Mesodermal cell (in vitro differentiated cells): ENCODE measurements at regions not wholly inside any gene's neighbourhood (a gene's known extent, or its start where the extent isn't known, plus 50 kb on each side); places are given as distances from the start of the nearest gene placed in this dataset.
"Not testable (repeated sequence)": the region's sequence is repeated elsewhere in the genome, so short reads cannot be mapped to it uniquely, and the experiment has no call there.

Experiments
- H3K27ac ChIP-seq: 2 replicates; pipeline ENCODE4 v1.7.0; 2013; ENCODE audit warnings: mild to moderate bottlenecking, low read depth, low read length, moderate library complexity; ENCODE audit not compliant: severe bottlenecking
- H3K36me3 ChIP-seq: 2 replicates; pipeline ENCODE4 v1.7.1; 2013; ENCODE audit warnings: mild to moderate bottlenecking, low read length, moderate library complexity; ENCODE audit not compliant: control insufficient read depth, insufficient read depth
- H3K4me1 ChIP-seq: one replicate; pipeline ENCODE4 v1.7.1; 2013; ENCODE audit warnings: mild to moderate bottlenecking, low read length; ENCODE audit not compliant: insufficient read depth, control insufficient read depth, poor library complexity, severe bottlenecking
- H3K4me3 ChIP-seq: 2 replicates; pipeline ENCODE4 v1.7.0; 2013; ENCODE audit warnings: low read length, control low read depth, mild to moderate bottlenecking; ENCODE audit not compliant: insufficient read depth, poor library complexity, severe bottlenecking; ENCODE audit errors: extremely low read depth
- H3K9me3 ChIP-seq: 2 replicates; pipeline ENCODE4 v1.7.1; 2013; ENCODE audit warnings: mild to moderate bottlenecking, low read length, moderate library complexity; ENCODE audit not compliant: control insufficient read depth
- WGBS, 2 experiments: methylation state at CpG; one replicate each; pipeline ENCODE4 v1.1.5; 2013; ENCODE audit warnings: missing lambda C conversion rate in 2 of 2; ENCODE audit not compliant: insufficient coverage in 2 of 2; 5-methylcytosine and 5-hydroxymethylcytosine counted together

GRCh38 chr3:177356952-177357351 is 159.7 kb upstream of the TBL1XR1 start:
- no peak overlapping the region for H3K4me3 ChIP-seq
- peak overlapping the region; percentile 93 for H3K27ac ChIP-seq
- H3K36me3 ChIP-seq, result no peaks in the 10 kb centered on the region
- no peaks in the 10 kb centered on the region for H3K9me3 ChIP-seq
- peaks cover 37% of the 10 kb centered on the region for H3K4me1 ChIP-seq

DNA sequence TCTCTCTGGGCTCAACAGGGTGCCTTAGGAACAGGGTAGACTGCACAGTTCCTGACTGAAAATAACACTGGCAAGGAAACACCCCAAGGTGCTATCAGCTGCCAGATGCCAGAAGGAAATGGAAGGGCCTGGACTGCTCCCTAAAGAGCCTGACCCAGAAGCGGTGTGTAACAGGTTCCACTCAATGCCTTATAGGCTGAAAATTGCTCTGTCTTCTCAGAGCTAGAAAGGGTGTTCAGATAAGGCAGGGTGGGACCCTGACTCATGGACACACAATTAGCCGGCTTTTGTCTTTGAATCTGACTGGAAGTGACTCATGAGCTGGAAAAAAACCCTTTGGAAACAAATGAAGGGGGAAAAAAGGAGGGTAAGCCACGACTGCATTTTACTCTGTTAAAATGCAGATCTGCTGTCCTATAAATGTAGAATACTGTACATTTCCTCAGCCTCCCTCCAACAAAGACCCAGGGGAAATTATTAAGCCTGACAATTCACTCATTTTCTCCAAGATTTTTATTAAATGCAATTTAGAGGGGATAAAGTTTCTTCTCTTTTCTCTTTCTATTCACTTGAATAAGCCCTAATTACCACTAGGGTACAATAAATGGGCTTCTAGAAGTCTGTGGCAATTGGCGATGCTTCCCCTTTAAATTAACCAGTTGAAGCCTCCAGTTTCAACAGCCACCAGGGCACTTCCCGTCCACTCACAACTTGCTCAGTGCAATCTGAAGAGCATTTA is 160.2 kb upstream of the TBL1XR1 start:
- WGBS, 2 experiments, result 4 to 18% methylated on average over 2 to 4 of the region's 5 CpGs
- peak overlapping the region; percentile 93 for H3K27ac ChIP-seq
- peak overlapping the region; percentile 5 for H3K4me3 ChIP-seq
- H3K4me1 ChIP-seq, result peaks cover 37% of the 10 kb centered on the region
- H3K36me3 ChIP-seq, result no peaks in the 10 kb centered on the region
- no peaks in the 10 kb centered on the region for H3K9me3 ChIP-seq

DNA sequence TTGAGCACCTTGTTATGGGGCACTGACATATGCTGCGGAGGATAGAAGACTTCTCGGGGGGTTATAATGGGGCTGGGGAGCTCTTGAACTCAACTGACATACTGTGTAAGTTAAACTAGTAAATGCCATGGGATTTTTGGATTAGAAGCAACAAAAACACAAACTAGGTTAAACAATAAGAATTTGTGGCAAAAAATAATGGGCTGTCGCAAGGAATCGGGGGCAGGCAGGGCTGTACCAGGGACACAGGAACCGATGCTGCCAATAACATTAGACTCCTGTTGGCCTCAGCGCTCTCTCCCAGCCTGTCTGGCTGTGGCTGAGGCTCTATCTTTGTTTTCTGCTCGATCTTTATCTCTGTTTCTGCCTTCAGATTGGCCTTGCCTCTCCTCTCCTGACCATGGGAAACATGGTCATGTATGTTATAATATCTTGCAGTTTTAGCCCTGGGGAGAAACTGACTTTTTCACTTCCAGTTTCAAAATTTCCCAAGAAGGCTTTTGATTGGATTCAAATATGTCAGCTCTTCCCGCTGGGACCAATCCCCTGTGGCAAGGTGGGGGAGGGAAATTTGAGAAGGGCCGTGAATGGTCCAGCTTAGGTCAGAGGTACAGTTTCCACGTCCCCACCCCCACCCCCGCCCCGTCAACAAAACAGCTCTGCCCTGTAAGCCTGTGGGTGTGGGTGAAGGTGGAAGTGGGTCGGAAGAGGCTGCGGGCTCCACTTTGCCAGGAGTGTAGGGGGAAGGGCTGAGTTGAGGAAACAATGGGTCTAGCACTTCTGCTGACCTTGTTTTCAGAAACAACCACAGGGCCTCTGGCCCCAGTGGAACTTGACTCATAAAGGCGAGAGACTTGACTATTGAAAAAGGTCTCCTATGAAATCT is 161.1 kb upstream of the TBL1XR1 start:
- H3K4me1 ChIP-seq, result peaks cover 41% of the 10 kb centered on the region
- peak overlapping the region; percentile 5 for H3K4me3 ChIP-seq
- WGBS, 2 experiments, result 7 to 20% methylated on average over 4 to 5 of the region's 15 CpGs

GRCh38 chr3:177358977-177359592 is 161.8 kb upstream of the TBL1XR1 start:
- peak overlapping the region; percentile 93 for H3K27ac ChIP-seq
- no peaks in the 10 kb centered on the region for H3K36me3 ChIP-seq
- H3K9me3 ChIP-seq, result no peaks in the 10 kb centered on the region
- H3K4me3 ChIP-seq, result no peak overlapping the region
- peaks cover 41% of the 10 kb centered on the region for H3K4me1 ChIP-seq
- 2 to 7% methylated on average over 26 to 29 of the region's 31 CpGs for WGBS, 2 experiments

More for the DNA sequence above, 161.1 kb upstream of the TBL1XR1 start:
- Histone ChIP-seq H3K27ac (peak overlapping the region; percentile 93), H3K9me3 (no peaks in the 10 kb centered on the region), H3K36me3 (no peaks in the 10 kb centered on the region)

DNA sequence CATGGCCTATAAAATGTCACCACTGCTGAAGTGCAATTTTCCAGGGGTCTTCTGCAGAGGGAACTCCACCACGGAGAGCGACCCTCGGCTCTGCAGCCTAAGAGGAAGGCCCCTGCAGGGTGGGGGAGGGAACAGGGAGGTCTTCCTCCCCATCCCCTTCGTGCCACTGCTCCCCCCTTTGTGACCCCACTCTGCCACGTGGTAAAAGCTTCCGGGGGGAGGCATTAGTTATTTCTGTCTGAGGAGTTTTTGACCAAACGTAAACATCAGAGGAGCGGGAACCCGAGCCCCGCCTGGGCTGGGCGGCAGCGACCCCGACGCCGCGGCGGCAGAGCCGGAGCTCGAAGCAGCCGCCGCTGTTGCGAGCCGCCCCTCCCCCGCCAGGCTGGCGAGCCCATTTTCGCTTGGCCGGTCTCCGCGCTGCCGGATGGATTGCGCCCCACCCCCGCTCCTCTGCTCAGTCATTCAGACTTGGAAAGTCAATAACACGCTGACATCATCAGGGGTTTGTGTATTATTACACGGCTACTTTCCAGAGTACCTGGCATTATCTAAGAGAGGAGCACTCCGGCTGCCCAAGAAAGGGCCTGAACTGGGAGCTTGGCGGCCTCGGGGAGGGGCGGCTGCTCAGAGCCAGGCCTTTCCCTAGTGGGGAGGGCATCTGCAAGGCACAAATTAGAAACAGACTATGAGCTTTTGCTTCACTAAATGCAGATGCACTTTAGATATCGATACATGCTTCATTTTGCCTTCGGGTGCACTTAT is 162.5 kb upstream of the TBL1XR1 start:
- Histone ChIP-seq H3K9me3 (no peaks in the 10 kb centered on the region), H3K4me1 (peaks cover 41% of the 10 kb centered on the region), H3K27ac (peak overlapping the region; percentile 93), H3K4me3 (no peak overlapping the region), H3K36me3 (no peaks in the 10 kb centered on the region)
- WGBS, 2 experiments, result 0 to 1% methylated on average over 24 to 27 of the region's 40 CpGs

GRCh38 chr3:177361081-177361938 is 164.0 kb upstream of the TBL1XR1 start:
- Histone ChIP-seq H3K4me3 (no peak overlapping the region), H3K36me3 (no peaks in the 10 kb centered on the region), H3K4me1 (peaks cover 35% of the 10 kb centered on the region), H3K9me3 (no peaks in the 10 kb centered on the region), H3K27ac (peak overlapping the region; percentile 93)
- WGBS, 2 experiments, result 91 to 92% methylated on average over 6 to 7 of the region's 13 CpGs

DNA sequence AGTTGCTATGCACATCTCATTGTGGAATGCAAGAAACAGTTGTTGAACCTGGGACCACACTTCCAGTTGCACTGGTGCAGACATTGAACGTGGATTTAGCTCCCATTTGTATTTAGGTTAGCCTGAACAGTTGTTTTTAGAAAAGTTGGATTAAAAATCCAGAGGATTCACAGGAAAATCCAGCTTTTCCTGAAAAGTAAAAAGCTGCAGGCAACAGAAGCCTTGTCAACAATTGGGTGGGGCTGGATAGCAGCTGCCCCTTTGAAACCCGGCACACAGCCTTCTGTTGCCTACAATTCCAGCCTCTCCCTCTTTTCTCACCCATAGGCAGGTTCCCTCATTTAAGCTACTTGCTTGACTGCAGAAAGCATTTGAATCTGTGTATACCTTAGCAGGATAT is 165.3 kb upstream of the TBL1XR1 start:
- no peaks in the 10 kb centered on the region for H3K36me3 ChIP-seq
- H3K4me3 ChIP-seq, result no peak overlapping the region
- H3K9me3 ChIP-seq, result no peaks in the 10 kb centered on the region
- no peak overlapping the region for H3K27ac ChIP-seq
- H3K4me1 ChIP-seq, result peaks cover 25% of the 10 kb centered on the region
- 74 to 83% methylated on average over 2 of the region's 2 CpGs for WGBS, 2 experiments

DNA sequence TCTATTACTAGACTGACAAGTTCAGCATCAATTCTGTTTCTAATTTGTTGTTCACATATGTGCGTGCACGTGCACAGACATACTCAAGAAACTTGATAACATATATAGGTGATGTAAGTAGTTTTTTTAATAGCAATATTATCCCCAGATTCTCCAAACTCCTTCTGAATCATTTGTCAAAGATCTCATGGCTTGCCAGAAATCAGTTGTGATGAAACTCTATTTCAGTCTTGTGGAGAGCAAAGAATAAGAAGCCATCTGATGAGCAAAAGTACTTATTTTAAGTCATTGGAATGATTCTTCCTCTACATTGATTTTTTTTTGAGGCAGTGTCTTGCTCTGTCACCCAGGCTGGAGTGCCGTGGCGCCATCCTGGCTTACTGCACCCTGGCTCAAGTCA is 167.0 kb upstream of the TBL1XR1 start:
- Histone ChIP-seq H3K27ac (no peak overlapping the region), H3K36me3 (no peaks in the 10 kb centered on the region), H3K4me1 (peaks cover 15% of the 10 kb centered on the region), H3K9me3 (no peaks in the 10 kb centered on the region), H3K4me3 (no peak overlapping the region)
- WGBS, 2 experiments, result 88% methylated on average over 2 of the region's 4 CpGs; no CpG with 5 or more reads in 1 of the 2 experiments

DNA sequence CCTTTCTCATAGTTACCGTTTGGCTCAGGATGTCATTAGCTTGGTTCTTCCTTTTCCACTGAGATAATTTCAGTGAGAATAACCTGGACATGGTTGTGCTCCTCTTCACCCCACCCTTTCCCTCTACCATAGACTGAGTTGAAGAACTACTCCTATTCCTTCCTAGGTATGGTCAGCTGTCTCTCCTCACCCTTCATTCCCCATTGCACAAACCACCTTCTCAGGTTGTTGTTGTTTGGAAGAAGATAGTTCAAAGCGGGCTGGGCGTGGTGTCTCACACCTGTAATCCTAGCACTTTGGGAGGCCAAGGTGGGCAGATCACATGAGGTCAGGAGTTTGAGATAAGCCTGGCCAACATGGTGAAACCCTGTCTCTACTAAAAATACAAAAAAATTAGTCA is 168.0 kb upstream of the TBL1XR1 start:
- not testable (repeated sequence) for H3K4me3 ChIP-seq, H3K36me3 ChIP-seq, H3K9me3 ChIP-seq, H3K27ac ChIP-seq
- WGBS, 2 experiments, result 100% methylated on average over 1 of the region's 3 CpGs
- H3K4me1 ChIP-seq, result peaks cover 15% of the 10 kb centered on the region
